GM21515 (cell line): ENCODE measurements at regions not wholly inside any gene's neighbourhood (a gene's known extent, or its start where the extent isn't known, plus 50 kb on each side); places are given as distances from the start of the nearest gene placed in this dataset.
"Not testable (repeated sequence)": the region's sequence is repeated elsewhere in the genome, so short reads cannot be mapped to it uniquely, and the experiment has no call there.

Experiments
- ATAC-seq: cut with Tn5 transposase; IDR thresholded peaks from one replicate; pipeline ENCODE4 v1.9.1; 2021; ENCODE audit not compliant: unreplicated experiment

DNA sequence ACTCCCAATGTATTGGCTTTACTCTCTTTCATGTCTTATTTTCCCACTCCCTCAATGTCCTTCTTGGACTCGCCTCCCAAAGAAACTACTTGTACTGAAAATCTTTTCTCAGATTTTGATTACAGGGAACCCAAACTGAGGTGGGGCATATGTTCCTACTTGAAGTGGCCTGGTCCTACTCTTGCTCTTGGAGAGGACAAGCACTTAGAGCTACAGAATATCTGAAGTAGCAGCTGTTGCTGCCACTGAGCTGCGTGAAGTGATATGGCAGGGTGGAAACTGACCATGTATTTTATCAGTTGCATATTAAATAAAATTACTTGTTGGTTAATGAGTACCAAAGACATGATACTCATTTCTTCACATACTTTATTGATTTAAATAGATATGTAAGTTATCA is 129.5 kb downstream of the TSEN15 start:
- no peak for ATAC-seq

DNA sequence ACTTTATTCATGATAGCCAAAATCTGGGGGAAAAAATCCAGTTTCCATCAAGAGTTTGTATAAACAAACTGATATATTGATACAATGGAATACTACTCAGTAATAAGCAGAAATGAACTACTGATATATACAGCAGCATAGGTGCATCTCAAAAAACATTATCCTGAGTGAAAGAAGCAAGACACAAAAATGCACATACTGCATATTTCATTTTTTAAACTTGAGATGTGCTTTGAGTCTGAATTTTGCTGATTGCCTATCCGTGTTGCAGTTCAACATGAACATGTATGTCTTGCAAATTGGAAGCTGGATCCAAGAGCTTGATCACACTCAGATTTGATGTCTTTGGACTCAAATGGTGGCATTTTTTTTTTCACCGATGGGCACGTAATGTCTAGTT is 132.4 kb downstream of the TSEN15 start:
- ATAC-seq: no peak

DNA sequence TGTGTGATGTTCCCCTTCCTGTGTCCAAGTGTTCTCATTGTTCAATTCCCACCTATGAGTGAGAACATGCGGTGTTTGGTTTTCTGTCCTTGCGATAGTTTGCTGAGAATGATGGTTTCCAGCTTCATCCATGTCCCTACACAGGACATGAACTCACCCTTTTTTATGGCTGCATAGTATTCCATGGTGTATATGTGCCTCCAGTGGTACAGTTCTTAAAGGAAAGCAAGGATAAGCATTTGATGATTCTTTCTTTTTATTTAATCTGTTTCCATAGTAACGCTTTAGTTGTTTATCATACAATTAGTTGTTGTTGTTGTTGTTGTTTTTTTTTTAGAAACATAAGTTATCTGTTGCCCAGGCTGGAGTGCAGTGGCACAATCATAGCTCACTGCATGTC is 133.1 kb downstream of the TSEN15 start:
- ATAC-seq: not testable (repeated sequence)

DNA sequence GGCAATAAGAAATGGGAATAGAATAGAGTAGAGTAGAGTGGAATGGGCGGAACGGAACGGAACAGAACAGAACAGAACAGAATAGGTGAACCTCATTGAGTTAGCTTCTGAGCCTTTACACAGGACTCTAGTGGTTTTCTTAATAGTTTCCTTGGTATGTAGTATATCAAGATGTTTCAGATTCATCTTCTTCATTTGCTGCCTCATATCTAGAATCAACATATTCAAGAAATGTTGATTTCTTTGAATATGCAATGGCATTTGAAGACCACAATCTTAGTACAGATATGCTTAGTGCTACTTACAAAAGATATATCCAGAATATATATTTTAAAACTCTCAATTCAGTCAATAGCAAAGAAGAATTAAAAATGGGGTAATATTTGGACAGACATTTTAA is 133.8 kb downstream of the TSEN15 start:
- no peak for ATAC-seq

DNA sequence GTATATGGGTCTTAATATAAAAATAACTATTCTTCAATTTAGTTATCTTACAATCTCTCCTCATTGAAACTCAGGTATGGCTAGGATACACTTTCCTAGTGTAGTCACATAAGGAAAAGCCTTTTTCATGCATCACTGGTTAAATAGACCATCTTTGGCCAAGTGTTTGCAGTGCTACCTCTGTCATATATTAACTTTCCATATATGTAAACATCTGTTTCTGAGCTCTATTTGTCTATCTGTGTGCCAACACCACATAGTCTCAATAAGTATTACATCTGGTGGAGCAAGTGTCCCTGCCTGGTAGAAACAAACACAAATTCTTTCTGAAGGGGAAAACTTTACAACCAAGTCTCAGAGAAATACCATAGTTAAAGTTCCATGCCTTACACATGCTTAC is 134.6 kb downstream of the TSEN15 start:
- ATAC-seq: no peak

DNA sequence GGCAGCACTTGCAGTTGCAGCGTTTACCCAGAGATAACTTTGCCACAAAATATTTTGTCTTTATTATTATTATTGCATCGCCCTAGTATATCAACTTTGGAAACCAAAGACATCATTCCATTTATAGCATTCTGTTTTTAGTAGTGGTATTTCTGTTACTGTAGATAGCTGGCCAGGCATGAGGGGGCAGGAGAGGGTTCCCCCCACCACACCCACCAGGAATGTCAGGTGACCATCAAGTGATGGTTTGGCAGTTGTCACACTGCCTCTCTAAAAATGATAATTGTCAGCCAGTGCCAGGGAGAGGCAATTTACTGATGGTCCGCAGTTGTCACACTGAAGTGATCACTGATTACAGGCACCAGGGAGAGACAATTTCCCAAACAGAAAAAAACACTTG is 135.6 kb downstream of the TSEN15 start:
- no peak for ATAC-seq

DNA sequence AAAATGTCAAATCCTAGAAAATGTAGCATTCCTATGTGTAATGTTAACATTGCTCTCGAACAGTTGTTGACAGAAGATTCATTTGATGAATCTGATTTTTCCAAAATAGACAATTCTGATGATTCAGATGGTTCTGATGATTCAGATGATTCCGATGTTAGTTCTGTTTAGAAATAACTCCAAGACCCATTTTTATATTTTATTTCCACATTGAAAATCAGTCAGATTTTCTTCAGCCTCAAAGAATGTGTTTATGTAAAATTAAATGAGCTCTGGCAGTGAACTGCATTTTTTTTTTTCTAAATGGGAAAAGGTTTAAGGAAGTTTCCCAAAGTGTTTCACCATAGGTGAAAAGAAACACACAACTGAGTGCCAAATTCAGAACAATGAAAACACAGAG is 136.5 kb downstream of the TSEN15 start:
- ATAC-seq: no peak

DNA sequence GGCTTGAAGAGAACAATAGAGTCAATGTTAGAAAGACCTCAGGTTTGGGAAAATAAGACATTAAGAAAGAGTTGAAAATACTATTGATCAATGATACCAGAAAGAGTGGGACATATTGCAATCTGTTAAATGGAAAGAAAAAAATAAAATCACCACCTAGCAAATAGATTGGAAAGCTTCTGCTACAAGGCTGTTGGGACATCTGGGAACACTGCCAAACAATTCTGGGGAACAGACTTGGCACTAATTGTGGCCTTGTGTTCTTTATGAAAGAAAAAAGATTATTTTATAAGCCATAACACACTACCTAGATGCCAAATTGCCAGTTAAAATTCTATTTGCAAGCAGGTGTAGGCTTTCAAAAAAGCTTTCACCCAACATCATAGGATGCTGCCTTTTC is 137.8 kb downstream of the TSEN15 start:
- no peak for ATAC-seq

DNA sequence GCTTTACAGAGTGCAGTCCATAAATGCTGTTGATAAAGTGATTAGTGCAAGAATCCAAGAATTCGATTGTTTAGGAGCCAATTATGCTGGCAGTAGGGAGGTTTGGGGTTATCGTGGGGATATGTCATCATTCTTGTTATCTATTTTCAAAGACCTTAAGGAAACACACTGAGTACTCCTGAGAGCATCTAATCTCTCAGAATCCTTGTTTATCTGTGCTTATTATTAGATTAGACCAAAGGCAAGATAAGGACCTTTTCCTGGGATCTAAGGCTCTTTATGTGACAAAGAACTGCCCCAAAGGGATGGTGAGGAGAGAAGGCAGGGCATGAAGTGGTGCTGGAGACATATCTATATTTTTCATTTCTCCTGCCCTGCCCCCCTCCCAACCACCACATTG is 139.1 kb downstream of the TSEN15 start:
- no peak for ATAC-seq

DNA sequence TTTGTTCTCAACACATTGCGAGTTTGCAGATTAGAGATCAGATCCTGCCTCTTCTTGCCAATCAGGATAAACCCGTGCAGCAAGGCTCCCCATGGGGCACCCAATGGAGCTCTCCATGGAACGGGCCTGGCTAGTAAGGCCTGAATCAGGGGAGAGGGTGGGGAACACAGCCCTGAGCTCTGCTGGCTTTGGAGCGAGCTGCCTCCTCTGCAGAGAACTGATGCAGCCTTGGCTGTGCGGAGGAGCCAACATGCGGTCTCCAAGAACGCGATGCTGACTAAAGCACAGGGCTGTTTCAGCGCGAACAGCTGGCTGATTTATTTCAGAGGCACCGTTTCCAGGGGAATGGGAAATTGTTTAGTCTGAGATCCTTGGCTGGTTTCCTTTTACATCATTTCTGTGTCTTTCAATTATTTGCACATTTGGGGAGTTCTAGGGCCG is 139.7 kb downstream of the TSEN15 start:
- no peak for ATAC-seq

DNA sequence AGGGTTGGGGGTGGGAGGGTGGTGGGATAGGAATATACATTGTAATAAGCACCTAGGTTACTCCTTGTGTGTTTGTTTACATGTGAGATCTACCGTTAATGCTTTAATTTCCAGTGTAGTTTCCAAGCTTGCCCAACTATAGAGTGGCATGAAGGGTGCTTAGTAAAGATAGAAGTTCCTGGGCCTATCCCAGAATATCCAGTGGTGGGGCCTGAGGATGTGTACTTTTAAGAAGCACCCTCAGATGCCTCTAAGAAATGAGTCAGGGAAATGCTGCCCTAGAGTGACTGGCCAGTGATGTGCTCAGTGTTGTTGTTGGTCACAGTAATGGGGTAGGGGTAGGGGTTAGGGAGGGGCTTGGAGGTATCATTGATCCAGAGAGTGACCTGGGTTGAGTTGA is 141.3 kb downstream of the TSEN15 start:
- ATAC-seq: no peak

DNA sequence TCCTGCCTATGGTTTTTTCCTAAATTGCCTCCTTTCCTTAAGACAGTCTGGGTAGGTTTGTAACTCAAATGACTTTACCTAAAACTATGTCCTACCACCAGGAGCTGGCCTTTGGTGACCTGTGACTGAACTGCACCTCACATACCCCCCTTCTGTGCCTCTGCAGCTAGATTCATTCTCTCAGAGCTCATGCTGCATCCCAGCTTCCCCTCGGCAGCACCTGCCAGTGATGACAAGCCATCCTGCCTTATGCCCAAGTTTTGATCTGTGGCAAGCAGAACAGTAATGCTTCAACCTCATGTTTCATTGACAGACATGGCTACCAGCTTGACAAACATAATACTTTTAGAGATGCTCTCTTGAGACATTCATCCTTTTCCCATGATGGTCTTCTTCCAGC is 141.9 kb downstream of the TSEN15 start:
- no peak for ATAC-seq

DNA sequence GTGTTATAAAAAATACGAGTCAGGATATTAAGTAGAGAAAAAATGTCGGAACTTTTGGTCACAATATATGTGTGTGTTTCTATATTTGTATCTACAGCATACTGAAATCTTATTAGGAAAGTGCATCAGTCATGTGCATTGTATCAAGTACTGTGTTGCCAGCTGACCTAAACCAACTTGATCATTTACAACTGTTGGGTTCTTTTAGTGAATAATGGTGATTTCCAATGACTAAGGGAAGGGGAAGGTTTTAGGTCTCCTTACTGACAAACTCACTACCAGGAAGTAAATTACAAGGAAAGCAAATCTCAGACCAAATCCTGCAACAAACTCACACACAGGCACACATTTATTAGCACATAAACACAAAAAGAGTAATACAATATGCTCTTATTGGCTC is 142.7 kb downstream of the TSEN15 start:
- ATAC-seq: no peak

DNA sequence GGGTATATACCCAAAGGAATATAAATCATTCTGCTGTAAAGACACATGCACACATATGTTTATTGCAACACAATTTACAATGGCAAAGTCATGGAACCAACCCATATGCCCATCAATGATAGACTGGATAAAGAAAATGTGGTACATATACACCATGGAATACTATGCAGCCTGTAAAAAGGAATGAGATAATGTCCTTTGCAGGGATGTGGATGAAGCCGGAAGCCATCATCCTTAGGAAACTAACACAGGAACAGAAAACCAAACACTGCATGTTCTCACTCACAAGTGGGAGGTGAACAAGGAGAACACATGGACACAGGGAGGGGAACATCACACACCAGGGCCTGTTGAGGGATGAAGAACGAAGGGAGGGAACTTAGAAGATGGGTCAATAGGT is 144.2 kb downstream of the TSEN15 start:
- ATAC-seq: not testable (repeated sequence)

DNA sequence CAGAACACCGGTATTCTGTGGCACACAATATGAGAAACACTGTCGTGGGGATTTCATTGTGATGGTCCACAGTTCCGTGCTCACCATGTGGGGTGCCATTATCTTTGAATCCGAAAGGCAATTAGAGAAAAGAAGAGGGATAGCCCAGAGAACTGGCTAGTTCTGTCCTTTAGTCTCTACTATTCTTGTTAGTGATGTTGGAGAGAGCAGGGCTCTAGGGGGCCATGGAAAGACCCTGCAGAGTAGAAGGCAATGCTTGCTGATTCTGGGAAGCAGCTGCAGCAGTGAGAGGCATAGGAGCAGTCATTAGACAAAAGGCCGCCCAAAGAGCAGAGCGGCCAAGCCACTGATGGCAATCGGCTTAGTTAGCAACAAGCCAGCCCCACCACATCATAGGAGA is 146.3 kb downstream of the TSEN15 start:
- no peak for ATAC-seq

DNA sequence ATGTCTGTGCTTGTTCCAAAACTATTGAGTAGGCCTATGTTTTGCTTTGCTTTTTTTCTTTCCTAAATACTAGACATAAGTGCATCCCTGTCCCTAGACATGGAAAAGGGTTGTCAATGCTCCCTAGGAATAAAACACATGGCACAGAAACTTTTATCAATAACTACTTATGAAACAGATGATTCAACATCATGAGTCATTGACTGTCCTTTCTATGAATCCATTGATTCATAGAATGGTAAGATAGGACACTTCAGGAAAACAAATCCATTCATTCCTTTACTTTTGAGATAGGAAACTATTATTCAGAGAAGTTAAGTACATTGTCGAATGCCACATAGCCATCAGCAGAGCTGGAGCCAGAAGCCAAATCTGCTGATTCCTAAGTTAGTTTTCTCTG is 147.5 kb downstream of the TSEN15 start:
- no peak for ATAC-seq

DNA sequence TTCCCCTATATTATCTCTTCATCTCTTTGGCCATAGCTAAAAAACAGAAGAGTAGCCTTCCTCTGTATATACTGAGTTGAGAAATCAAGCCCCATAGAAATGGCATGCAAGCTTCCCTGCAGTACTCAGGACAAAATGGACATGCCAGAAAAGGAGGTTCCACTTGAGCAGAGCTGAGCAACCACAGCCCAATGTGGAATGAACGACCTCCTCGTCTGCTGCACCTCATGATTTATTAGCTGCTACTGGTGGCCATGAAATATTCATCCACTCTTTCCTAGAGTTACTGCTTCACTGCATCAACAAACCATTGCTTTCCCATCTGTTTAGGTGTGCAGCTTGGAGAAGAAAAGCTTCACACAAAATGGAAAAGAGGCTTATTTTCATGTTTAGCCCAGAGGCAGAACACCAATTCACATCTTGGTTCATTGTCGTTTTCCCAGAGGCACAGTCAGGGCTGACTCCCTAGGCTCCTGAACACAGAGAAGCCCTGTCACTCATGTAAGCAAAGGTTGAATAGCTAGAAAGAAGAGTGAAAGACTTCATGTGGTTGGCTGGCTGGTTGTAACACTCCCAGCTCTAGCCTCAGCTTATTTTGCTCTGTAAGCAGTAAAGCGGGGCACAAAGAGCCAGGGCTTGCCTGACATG is 148.0 kb downstream of the TSEN15 start:
- ATAC-seq: no peak

DNA sequence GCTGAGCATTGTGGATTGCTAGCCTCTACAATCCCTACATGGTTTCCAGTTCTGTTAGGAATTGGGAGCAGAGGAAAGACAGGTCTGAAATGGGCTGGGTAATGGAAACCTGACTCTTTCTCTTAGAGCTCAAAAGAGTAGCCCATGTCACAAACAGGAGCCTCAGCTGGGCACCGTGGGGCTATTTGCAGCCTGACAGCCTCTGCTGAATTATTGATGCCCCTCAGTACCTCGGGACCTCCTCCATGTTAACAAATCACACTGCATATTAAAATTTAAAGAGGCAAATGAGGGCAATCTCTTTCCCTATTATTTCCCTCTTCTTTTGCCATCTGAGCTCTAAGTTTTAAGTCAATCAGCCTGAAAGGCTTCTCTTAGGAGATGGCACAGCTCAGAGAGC is 157.1 kb downstream of the TSEN15 start:
- no peak for ATAC-seq

DNA sequence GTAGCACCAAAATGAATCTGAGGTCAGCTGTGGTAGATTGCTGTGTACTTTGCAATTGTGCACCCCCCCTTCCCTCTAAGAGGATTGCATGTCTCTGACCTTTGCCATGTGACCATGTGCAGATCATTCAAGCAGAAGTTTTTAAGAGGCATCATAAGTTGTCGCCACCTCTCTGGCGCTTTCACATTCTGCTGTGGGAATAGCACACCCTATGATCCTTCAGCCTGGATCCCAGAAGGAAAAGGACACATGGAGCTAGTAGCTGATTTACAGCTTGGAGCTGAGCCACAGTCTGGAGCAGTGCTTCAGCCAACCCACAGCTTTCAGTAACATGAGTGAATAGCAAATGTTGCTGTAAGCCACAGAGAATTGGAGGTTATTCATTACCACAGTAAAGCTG is 158.5 kb downstream of the TSEN15 start:
- ATAC-seq: no peak

DNA sequence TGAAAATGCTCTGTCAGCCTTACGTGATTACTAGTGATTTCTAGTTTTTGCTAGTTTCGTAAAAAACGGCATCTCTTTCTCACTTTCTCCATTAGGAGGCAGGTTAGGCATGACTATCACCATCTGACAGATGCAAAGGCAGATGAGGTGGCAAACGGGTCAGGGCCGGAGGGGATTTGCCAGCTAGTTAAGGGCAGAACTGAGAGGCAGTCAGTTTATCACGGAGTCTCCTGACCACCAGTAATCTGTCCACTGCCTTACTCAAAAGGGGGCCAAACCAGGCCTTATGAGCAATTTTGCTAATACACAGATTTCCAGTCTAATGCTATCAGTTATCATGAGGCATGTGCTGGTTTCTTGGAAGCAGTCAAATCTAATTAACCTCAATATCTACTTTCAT is 159.3 kb downstream of the TSEN15 start:
- no peak for ATAC-seq

DNA sequence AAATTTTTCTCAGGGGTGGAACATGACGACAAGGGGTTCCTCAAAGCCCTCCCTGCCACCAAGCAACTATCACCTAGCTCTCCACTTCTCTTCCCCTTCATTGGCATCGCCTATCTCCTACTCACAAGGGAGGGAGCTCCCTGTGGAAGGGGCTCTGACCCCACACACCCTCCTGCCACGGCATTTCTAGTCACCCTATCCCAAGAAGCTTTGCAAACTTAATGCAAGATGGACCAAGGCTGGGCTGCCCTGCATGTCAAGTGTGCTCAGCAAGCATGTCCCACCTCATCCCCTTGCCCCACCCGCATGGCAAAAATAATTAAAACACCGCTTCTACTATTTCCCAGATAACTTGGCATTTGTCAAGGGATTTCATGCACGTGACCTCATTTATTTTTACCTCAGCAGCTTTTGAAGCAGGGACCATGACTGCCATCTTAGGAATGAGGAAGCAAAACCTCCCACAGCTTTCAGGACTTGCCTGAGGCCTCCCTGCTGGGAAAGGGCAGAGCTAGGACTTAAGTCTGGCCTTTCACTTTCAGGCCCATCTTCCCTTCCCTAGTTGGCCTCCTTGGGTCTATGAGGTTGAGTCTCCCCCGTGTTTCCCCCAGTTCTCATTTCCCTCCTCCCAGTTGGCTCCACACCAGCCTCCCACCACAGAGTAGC is 161.3 kb downstream of the TSEN15 start:
- no peak for ATAC-seq

DNA sequence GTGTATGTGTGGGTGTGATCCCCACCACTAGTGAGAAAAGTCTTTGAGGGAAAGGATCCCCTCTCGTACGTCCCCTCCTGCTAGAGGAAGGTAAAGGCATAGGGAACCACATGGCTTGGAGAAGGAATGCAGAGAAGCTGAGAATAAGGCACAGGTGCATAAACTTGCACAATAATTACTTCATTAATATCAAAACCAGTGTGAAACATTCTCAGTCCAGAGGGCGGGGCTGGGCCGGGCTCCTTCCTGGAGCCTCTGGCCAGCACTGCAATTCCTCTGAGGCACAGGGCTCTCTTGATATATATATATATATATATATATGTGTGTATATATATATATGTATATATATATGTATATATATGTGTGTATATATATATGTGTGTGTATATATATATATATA is 162.6 kb downstream of the TSEN15 start:
- ATAC-seq: no peak

DNA sequence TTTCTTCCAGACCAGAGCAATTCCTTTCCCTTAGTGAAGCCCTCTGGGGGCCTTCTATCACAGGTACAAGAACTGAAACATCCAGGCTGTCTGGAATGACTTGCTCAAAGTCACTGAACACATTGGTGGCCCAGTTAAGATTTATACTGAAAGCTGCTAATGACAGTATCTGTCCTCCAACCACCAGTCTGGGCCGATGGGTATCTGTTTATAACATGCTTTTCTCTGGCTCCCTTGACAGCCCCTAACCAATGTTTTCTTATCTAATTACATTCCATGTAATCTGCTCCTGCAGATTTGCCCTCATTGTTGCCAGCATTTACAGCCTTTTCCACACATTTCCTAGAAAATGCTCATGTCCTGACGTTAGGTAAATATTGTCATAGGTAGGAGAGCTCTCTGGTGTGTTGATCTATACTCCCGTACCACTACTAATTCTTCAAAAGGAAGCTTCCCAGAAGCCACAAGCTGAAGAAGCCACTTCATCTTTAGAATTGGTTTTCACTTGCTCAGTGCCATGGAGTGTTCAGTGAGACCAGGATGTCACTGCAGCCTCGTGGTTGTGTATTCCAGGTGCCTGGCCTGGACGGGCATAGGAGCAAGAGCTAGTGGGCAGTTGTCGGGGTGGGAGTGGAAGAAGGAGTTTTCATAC is 163.9 kb downstream of the TSEN15 start:
- no peak for ATAC-seq
